Epithelial cell of proximal tubule (primary cell): ENCODE measurements at regions not wholly inside any gene's neighbourhood (a gene's known extent, or its start where the extent isn't known, plus 50 kb on each side); places are given as distances from the start of the nearest gene placed in this dataset.
"Not testable (repeated sequence)": the region's sequence is repeated elsewhere in the genome, so short reads cannot be mapped to it uniquely, and the experiment has no call there.

Experiments used
- DNase-seq: peaks from one replicate; pipeline ENCODE4 v3.0.0-alpha.2; 2011; ENCODE audit warnings: low read depth
- H3K4me3 ChIP-seq: 2 replicates; pipeline ENCODE4 v1.5.1; 2011; ENCODE audit warnings: low read depth, mild to moderate bottlenecking, low read length
- CTCF ChIP-seq: conservative IDR thresholded peaks from 2 replicates; pipeline ENCODE4 v1.5.1; 2012; ENCODE audit warnings: low read depth, mild to moderate bottlenecking, low read length

GRCh38 chr5:26326153-26326759 is 712.1 kb downstream of the CDH9 start:
- no peak for DNase-seq
- H3K4me3 ChIP-seq: no peak overlapping the region
- no peak for TF ChIP-seq CTCF

- H3K4me3 ChIP-seq, DNase-seq: not testable (repeated sequence)
Measured at GRCh38 chr5:26325432-26325831, 713.0 kb downstream of the CDH9 start.

GRCh38 chr5:26324273-26324895 is 714.0 kb downstream of the CDH9 start:
- not testable (repeated sequence) for H3K4me3 ChIP-seq, DNase-seq

- no peak overlapping the region for H3K4me3 ChIP-seq
- TF ChIP-seq CTCF: no peak
- DNase-seq: no peak
Measured at GRCh38 chr5:26323794-26324193, 714.6 kb downstream of the CDH9 start.

GRCh38 chr5:26321278-26321677 is 717.1 kb downstream of the CDH9 start:
- no peak for TF ChIP-seq CTCF
- DNase-seq: no peak
- H3K4me3 ChIP-seq: no peak overlapping the region

- no peak for DNase-seq
- no peak overlapping the region for H3K4me3 ChIP-seq
- TF ChIP-seq CTCF: no peak
Measured at GRCh38 chr5:26310415-26310814, 728.0 kb downstream of the CDH9 start.

- no peak for DNase-seq
Measured at GRCh38 chr5:26295541-26295940, 742.8 kb downstream of the CDH9 start.

More at GRCh38 chr5:26295541-26295940, 742.8 kb downstream of the CDH9 start:
- no peak overlapping the region for H3K4me3 ChIP-seq
- TF ChIP-seq CTCF: no peak
